ENCODE measurements at regions not wholly inside any gene's neighbourhood (a gene's known extent, or its start where the extent isn't known, plus 50 kb on each side); places are given as distances from the start of the nearest gene placed in this dataset.

- TF ChIP-seq CTCF (optimal IDR thresholded peaks at IDR 0.05 in 1 of 3, IDR thresholded peaks at IDR 0.05 in 1 of 3, conservative IDR thresholded peaks at IDR 0.05 in 1 of 3; ENCODE audit: extremely low read depth in 1 of 3, insufficient read depth in 2 of 3, low read length in 3 of 3) (no peak), EZH2 (IDR thresholded peaks at IDR 0.05; ENCODE audit: low read length) (no peak)
Observed at GRCh38 chr4:66604192-66604591, 933.9 kb upstream of the EPHA5 start.

Measured in keratinocyte (primary cell).